MCF 10A (cell line): ENCODE measurements at regions not wholly inside any gene's neighbourhood (a gene's known extent, or its start where the extent isn't known, plus 50 kb on each side); places are given as distances from the start of the nearest gene placed in this dataset.

Source experiments
- BruUV-seq: library from RNA; stranded (reverse); fragments of 400-500 nt; replicated peaks from 2 replicates; lab custom pipeline; 2021; lab: Mats Ljungman, UMichigan
- CTCF ChIA-PET: fragments of 300-600 bp; sonication (Branson Sonifier 250); formaldehyde crosslinking; extraction: SDS; loops from one replicate; lab custom pipeline; 2021; ENCODE audit warnings: antibody characterized with exemption, inconsistent platforms; lab: Yijun Ruan, JAX
- POLR2A ChIA-PET: fragments of 300-600, 350-650 bp; sonication (Branson Sonifier 250); formaldehyde crosslinking; extraction: SDS; loops from one replicate; lab custom pipeline; 2020; ENCODE audit warnings: antibody characterized with exemption, inconsistent platforms; lab: Yijun Ruan, JAX
- DNase-seq: peaks from one replicate; pipeline ENCODE4 v3.0.0-alpha.2; 2018; ENCODE audit not compliant: unreplicated experiment
- H3K27ac Mint-ChIP-seq: one replicate; pipeline ENCODE4 v1.8.0; 2022; ENCODE audit warnings: mild to moderate bottlenecking, low read depth, mixed read lengths; ENCODE audit not compliant: unreplicated experiment
- H3K27me3 Mint-ChIP-seq: one replicate; pipeline ENCODE4 v1.8.0; 2022; ENCODE audit warnings: mixed read lengths; ENCODE audit not compliant: insufficient read depth, unreplicated experiment
- H3K36me3 Mint-ChIP-seq: one replicate; pipeline ENCODE4 v1.8.0; 2022; ENCODE audit warnings: mild to moderate bottlenecking, moderate library complexity, mixed read lengths; ENCODE audit not compliant: insufficient read depth, unreplicated experiment
- H3K4me1 Mint-ChIP-seq: one replicate; pipeline ENCODE4 v1.8.0; 2022; ENCODE audit warnings: mixed read lengths; ENCODE audit not compliant: insufficient read depth, unreplicated experiment
- H3K4me3 Mint-ChIP-seq: one replicate; pipeline ENCODE4 v1.8.0; 2022; ENCODE audit warnings: mild to moderate bottlenecking, moderate library complexity, mixed read lengths; ENCODE audit not compliant: unreplicated experiment
- H3K9me3 Mint-ChIP-seq: one replicate; pipeline ENCODE4 v1.8.0; 2022; ENCODE audit warnings: mixed read lengths; ENCODE audit not compliant: unreplicated experiment
- intact Hi-C: fragments of 100-400 bp; cut with micrococcal nuclease; formaldehyde crosslinking; loops from 2 replicates; pipeline ENCODE4 v1.14.1; 2022
- TF ChIP-seq, protein P1 (sequence below): fragments of 200-600 bp; IDR thresholded peaks from one replicate; pipeline ENCODE4 v1.8.0; 2022; ENCODE audit warnings: antibody characterized with exemption, mild to moderate bottlenecking; ENCODE audit not compliant: unreplicated experiment

DNA sequence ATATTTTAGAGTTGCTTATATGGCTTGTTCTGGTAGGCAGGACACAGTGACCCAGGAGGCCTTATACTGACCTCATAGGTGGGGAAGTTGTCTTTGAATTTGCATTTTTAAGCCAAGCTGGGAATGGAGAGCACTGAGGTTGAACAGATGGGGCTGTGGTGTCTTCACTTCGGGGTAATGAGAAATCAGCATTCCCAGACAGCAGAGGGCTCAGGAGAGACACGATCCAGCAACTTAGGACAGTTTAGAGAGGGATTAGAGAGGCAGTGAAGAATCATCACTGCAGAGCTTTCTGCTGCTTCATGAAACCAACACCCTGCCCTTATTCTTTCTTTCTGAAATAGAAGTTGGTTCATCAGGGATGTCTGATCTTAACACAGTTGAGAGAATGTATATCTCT is 202.4 kb downstream of the TDRD15 start:
- TF ChIP-seq, protein P1, sequence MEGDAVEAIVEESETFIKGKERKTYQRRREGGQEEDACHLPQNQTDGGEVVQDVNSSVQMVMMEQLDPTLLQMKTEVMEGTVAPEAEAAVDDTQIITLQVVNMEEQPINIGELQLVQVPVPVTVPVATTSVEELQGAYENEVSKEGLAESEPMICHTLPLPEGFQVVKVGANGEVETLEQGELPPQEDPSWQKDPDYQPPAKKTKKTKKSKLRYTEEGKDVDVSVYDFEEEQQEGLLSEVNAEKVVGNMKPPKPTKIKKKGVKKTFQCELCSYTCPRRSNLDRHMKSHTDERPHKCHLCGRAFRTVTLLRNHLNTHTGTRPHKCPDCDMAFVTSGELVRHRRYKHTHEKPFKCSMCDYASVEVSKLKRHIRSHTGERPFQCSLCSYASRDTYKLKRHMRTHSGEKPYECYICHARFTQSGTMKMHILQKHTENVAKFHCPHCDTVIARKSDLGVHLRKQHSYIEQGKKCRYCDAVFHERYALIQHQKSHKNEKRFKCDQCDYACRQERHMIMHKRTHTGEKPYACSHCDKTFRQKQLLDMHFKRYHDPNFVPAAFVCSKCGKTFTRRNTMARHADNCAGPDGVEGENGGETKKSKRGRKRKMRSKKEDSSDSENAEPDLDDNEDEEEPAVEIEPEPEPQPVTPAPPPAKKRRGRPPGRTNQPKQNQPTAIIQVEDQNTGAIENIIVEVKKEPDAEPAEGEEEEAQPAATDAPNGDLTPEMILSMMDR = no peak
- Mint-ChIP-seq H3K9me3 (no peaks in the 10 kb centered on the region), H3K27me3 (no peaks in the 10 kb centered on the region), H3K4me1 (no peaks in the 10 kb centered on the region), H3K27ac (no peak overlapping the region), H3K36me3 (no peaks in the 10 kb centered on the region), H3K4me3 (no peak overlapping the region)
- ChIA-PET POLR2A (no interaction called here), CTCF (interaction anchor here (0.6 to 1.0 kb wide), 3 partner anchors 8 to 109 kb away, joined by 3 to 4 read pairs (median 4); no protein-coding TSS in a partner anchor)
- intact Hi-C loops = no loop called here
- no peak for DNase-seq
- no TSS peak for BruUV-seq

DNA sequence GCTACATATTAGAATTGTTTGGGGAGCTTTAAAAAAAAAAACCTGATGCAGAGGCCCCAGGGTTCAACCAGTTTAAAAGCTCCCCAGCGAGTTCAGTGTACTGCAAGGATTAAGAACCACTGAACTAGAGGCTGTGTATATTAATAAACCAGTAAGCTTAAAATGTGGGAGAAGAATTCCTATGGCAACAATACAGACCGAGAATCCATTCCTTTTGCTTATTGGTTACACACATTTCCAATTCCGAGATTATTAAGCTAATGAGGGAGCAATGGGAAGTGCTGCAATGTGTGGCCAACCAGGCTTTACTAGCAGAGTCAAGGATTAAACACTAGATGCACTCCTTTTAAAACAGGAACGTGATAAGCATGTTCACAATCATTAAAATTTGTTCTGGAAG is 204.4 kb downstream of the TDRD15 start:
- CTCF ChIA-PET = interaction anchor here (0.6 to 1.0 kb wide), 3 partner anchors 10 to 667 kb away, joined by 3 to 6 read pairs (median 4); no protein-coding TSS in a partner anchor
- no peaks in the 10 kb centered on the region for H3K9me3 Mint-ChIP-seq
- TF ChIP-seq, protein P1 = no peak
- no peaks in the 10 kb centered on the region for H3K27me3 Mint-ChIP-seq
- intact Hi-C loops = no loop called here
- no TSS peak for BruUV-seq
- no peak overlapping the region for H3K4me3 Mint-ChIP-seq
- POLR2A ChIA-PET = no interaction called here
- no peak for DNase-seq
- no peaks in the 10 kb centered on the region for H3K4me1 Mint-ChIP-seq
- no peak overlapping the region for H3K27ac Mint-ChIP-seq
- no peaks in the 10 kb centered on the region for H3K36me3 Mint-ChIP-seq

DNA sequence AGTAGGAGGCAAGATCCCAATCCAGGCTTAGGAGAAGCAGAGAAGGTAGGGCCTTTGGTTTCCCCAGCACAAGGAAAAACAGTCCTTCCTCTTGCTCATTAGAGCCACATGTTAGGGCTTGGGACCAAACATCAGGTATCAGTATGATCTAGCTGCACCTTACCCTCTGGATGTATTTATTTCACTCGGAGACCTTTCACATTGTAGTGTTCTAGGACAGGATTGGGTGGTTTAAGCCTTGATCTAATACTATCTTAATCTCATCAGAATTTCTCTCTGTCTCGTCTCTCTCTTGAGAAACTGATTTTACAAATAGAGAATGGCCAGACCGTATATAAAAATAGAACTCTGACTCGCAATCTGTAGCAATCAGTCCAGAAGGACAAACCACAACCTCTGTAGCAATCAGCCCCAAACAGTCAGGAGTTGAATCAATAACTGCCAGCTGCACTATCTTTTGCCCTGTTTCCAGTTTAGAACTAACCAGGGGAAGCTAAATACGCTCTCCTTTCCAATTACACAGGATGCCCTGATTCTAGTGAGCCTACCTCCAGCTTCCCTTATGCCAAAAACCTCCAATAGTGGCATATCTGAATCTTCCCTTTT is 207.1 kb downstream of the TDRD15 start:
- H3K27ac Mint-ChIP-seq = no peak overlapping the region
- no peak for DNase-seq
- TF ChIP-seq, protein P1 = no peak
- intact Hi-C loops = no loop called here
- ChIA-PET CTCF (interaction anchor here (0.6 kb wide), 1 partner anchor 966 kb away, joined by 3 read pairs; no protein-coding TSS in a partner anchor), POLR2A (interaction anchor here (0.7 kb wide), 1 partner anchor 337 kb away, joined by 3 read pairs; no protein-coding TSS in a partner anchor)
- H3K36me3 Mint-ChIP-seq = no peaks in the 10 kb centered on the region
- peaks cover 8% of the 10 kb centered on the region for H3K4me1 Mint-ChIP-seq
- no peak overlapping the region for H3K4me3 Mint-ChIP-seq
- H3K27me3 Mint-ChIP-seq = no peaks in the 10 kb centered on the region
- no TSS peak for BruUV-seq
- H3K9me3 Mint-ChIP-seq = no peaks in the 10 kb centered on the region

DNA sequence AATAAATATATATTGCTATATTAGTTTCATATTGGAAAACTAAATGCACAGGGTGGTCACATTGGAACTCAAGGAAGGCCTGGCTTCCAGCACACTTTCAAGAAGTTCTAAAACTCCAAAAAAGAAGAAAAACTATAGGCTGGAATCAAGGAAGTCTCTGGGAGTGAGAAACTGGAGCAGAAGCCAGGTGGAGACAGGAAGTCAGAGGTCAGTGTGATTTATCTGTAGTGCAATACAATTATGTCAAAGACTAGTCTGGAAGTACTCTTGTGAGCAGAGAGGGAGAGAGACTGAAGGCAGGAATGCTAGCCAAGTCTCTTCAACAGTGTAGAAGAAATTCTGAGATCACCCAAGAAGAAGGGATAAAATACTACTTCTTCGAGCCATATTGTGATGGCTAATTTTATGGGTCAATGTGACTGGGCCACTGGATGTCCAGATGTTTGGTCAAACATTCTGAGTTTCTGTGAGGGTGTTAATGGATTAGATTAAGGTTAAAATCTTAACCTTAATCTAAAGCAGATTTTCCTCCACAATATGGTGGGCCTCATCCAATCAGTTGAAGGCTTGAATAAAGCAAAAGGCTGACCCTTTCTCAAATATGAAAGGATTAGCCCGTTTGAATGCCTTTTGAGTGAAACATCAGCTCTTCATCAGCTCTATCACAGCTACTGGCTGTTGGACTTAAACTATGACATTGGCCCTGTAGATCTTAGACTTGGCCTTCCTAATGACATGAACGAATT is 208.0 kb downstream of the TDRD15 start:
- Mint-ChIP-seq H3K9me3 (no peaks in the 10 kb centered on the region), H3K27me3 (peaks cover 2% of the 10 kb centered on the region), H3K27ac (no peak overlapping the region), H3K36me3 (no peaks in the 10 kb centered on the region), H3K4me3 (no peak overlapping the region), H3K4me1 (peaks cover 8% of the 10 kb centered on the region)
- DNase-seq = no peak
- ChIA-PET CTCF (no interaction called here), POLR2A (interaction anchor here (0.7 kb wide), 1 partner anchor 337 kb away, joined by 3 read pairs; no protein-coding TSS in a partner anchor)
- intact Hi-C loops = no loop called here
- BruUV-seq = no TSS peak
- TF ChIP-seq, protein P1 = no peak
